K562 (cell line): ENCODE measurements at regions not wholly inside any gene's neighbourhood (a gene's known extent, or its start where the extent isn't known, plus 50 kb on each side); places are given as distances from the start of the nearest gene placed in this dataset.

Source experiments
- ATAC-seq: fragments of 200-7000 bp; cut with Tn5 transposase; 3 replicates; pipeline ENCODE4 v1.9.1; 2020; ENCODE audit warnings: moderate library complexity
- BruUV-seq: library from RNA; stranded (reverse); fragments of 400-500 nt; replicated peaks from 2 replicates; lab custom pipeline; 2021; lab: Mats Ljungman, UMichigan
- CTCF ChIA-PET: fragments of 300-600 bp; formaldehyde crosslinking; extraction: SDS; loops from one replicate; lab custom pipeline; 2021; ENCODE audit warnings: low intra/inter-chr PET ratio; lab: Yijun Ruan, JAX
- POLR2A ChIA-PET: fragments of 300-600, 350-650 bp; sonication (Branson Sonifier 250); formaldehyde crosslinking; extraction: SDS; loops from one replicate; lab custom pipeline; 2021; ENCODE audit warnings: antibody characterized with exemption, inconsistent platforms; lab: Yijun Ruan, JAX
- DNase-seq, 4 experiments: peaks; one replicate each; pipeline versions ENCODE4 v3.0.0 to v3.0.0-alpha.2; 2011 to 2018; ENCODE audit warnings: low spot score in 3 of 4, mixed read lengths in 3 of 4; ENCODE audit errors: extremely low read depth in 1 of 4
- FAIRE-seq: peaks from 2 replicates; lab custom pipeline; 2011; peaks lifted over from hg19 to GRCh38; lab: Jason Lieb, UNC
- H2AFZ ChIP-seq: 2 replicates; pipeline ENCODE4 v1.6.0; 2011; ENCODE audit warnings: low read depth, low read length, control low read depth, inconsistent platforms
- H3K27ac ChIP-seq: fragments of 200-600 bp; 3 replicates; pipeline ENCODE4 v1.8.0; 2011; ENCODE audit warnings: low read depth, mild to moderate bottlenecking, control low read depth, inconsistent platforms, low read length, moderate library complexity, mixed read lengths; ENCODE audit errors: extremely low read depth
- H3K27me3 ChIP-seq, 2 experiments: fragments of 300-600 bp in 1 of 2; 2 replicates in 1 of 2; 3 replicates in 1 of 2; pipeline versions ENCODE4 v1.6.0 to v1.8.0; 2011; ENCODE audit warnings: inconsistent platforms in 2 of 2, low read length in 2 of 2, mild to moderate bottlenecking in 1 of 2, mixed read lengths in 1 of 2, moderate library complexity in 1 of 2; ENCODE audit not compliant: control insufficient read depth in 2 of 2, insufficient read depth in 2 of 2
- H3K36me3 ChIP-seq: fragments of 300-600 bp; 3 replicates; pipeline ENCODE4 v1.8.0; 2011; ENCODE audit warnings: mild to moderate bottlenecking, low read length, inconsistent platforms; ENCODE audit not compliant: control insufficient read depth, insufficient read depth
- H3K4me1 ChIP-seq, 2 experiments: fragments of 200-600 bp in 1 of 2; replicated peaks in 1 of 2; 2 replicates in 1 of 2; 3 replicates in 1 of 2; pipeline versions ENCODE4 v1.5.1 to v1.8.0; 2011; ENCODE audit warnings: inconsistent platforms in 2 of 2, low read length in 2 of 2, mild to moderate bottlenecking in 1 of 2, mixed read lengths in 1 of 2, moderate library complexity in 1 of 2; ENCODE audit not compliant: control insufficient read depth in 2 of 2, insufficient read depth in 2 of 2
- H3K4me2 ChIP-seq: 2 replicates; pipeline ENCODE4 v1.6.1; 2011; ENCODE audit warnings: low read length, control low read depth, inconsistent platforms, mixed read lengths; ENCODE audit not compliant: insufficient read depth
- H3K4me3 ChIP-seq: fragments of 200-600 bp; sonication (generic), shearing (Covaris generic); 2 replicates; pipeline ENCODE4 v1.5.1; 2016; ENCODE audit warnings: control low read depth, inconsistent platforms
- H3K79me2 ChIP-seq: fragments of 200-600 bp; 3 replicates; pipeline ENCODE4 v1.8.0; 2011; ENCODE audit warnings: low read length, inconsistent platforms; ENCODE audit not compliant: control insufficient read depth, insufficient read depth
- H3K9ac ChIP-seq, 2 experiments: 2 replicates each; pipeline versions ENCODE4 v1.6.0 to v1.6.1; 2011; ENCODE audit warnings: low read depth in 2 of 2, low read length in 2 of 2, control low read depth in 1 of 2, inconsistent platforms in 1 of 2, mild to moderate bottlenecking in 1 of 2, mixed read lengths in 1 of 2; ENCODE audit not compliant: insufficient read depth in 1 of 2
- H3K9me1 ChIP-seq: one replicate; pipeline ENCODE4 v1.6.0; 2011; ENCODE audit warnings: inconsistent platforms, mild to moderate bottlenecking, low read length, moderate library complexity; ENCODE audit not compliant: control insufficient read depth, insufficient read depth
- H3K9me3 ChIP-seq: replicated peaks from 2 replicates; pipeline ENCODE4 v1.5.1; 2011; ENCODE audit warnings: low read depth, low read length, inconsistent platforms; ENCODE audit not compliant: control insufficient read depth, insufficient read depth
- H4K20me1 ChIP-seq: replicated peaks from 2 replicates; pipeline ENCODE4 v1.6.1; 2011; ENCODE audit warnings: low read length, inconsistent platforms, mixed read lengths; ENCODE audit not compliant: control insufficient read depth, insufficient read depth
- ATF1 ChIP-seq, 2 experiments: fragments of 450-650 bp in 1 of 2; IDR thresholded peaks; 2 replicates each; pipeline ENCODE4 v1.6.1; 2016; ENCODE audit warnings: missing compliant biosample characterization in 1 of 2, missing genetic modification characterization in 1 of 2
- BRD4 ChIP-seq: fragments of 200-600 bp; sonication (generic); IDR thresholded peaks from 2 replicates; pipeline ENCODE4 v1.6.1; 2017; ENCODE audit warnings: inconsistent platforms
- IRF2 ChIP-seq: sonication (generic); formaldehyde crosslinking; IDR thresholded peaks from 2 replicates; pipeline ENCODE4 v1.8.1; 2022; ENCODE audit warnings: mild to moderate bottlenecking, missing genetic modification reagents
- PTBP1 ChIP-seq: fragments of 200-400 bp; formaldehyde crosslinking; IDR thresholded peaks from 2 replicates; pipeline ENCODE4 v1.6.1; 2017; ENCODE audit warnings: low read depth, low read length
- TCFL5 ChIP-seq: fragments of 250-450 bp; sonication (Bioruptor Pico); conservative IDR thresholded peaks from 2 replicates; pipeline ENCODE4 v1.6.1; 2021; ENCODE audit warnings: mild to moderate bottlenecking, moderate library complexity, matching md5 sums
- ZSCAN32 ChIP-seq: fragments of 450-650 bp; formaldehyde crosslinking; IDR thresholded peaks from 2 replicates; pipeline ENCODE4 v1.4.0; 2020; ENCODE audit warnings: mild to moderate bottlenecking, moderate library complexity
- WGBS: fragments of 100-300 bp; shearing (Covaris generic); methylation state at CpG from one replicate; pipeline ENCODE4 v1.1.6; 2016; ENCODE audit warnings: low coverage, mixed read lengths; ENCODE audit not compliant: insufficient coverage; ENCODE audit errors: missing lambda C conversion rate; 5-methylcytosine and 5-hydroxymethylcytosine counted together
- in situ Hi-C: fragments of 300-500 bp; cut with MboI; formaldehyde crosslinking; loops from 4 replicates; pipeline ENCODE4 v1.15.0; 2018; ENCODE audit warnings: inconsistent platforms, mixed read lengths
- intact Hi-C: fragments of 100-400 bp; cut with micrococcal nuclease; formaldehyde crosslinking; loops from 2 replicates; pipeline ENCODE4 v1.14.2; 2022
- TF ChIP-seq, protein P1 (sequence below): fragments of 450-650 bp; IDR thresholded peaks from 2 replicates; pipeline ENCODE4 v1.6.1; 2017; ENCODE audit warnings: mild to moderate bottlenecking, moderate library complexity
- TF ChIP-seq, protein P2 (sequence below), 2 experiments: fragments of 450-650 bp; IDR thresholded peaks; 2 replicates each; pipeline ENCODE4 v1.6.1; 2016
- TF ChIP-seq, protein P3 (sequence below), 2 experiments: fragments of 250-450 bp in 1 of 2; fragments of 450-650 bp in 1 of 2; sonication (Bioruptor Pico) in 1 of 2; IDR thresholded peaks; 2 replicates each; pipeline versions ENCODE4 v1.6.1 to v1.8.0; 2016 to 2021; ENCODE audit warnings: mild to moderate bottlenecking in 2 of 2, moderate library complexity in 2 of 2, missing compliant biosample characterization in 1 of 2, missing genetic modification characterization in 1 of 2

DNA sequence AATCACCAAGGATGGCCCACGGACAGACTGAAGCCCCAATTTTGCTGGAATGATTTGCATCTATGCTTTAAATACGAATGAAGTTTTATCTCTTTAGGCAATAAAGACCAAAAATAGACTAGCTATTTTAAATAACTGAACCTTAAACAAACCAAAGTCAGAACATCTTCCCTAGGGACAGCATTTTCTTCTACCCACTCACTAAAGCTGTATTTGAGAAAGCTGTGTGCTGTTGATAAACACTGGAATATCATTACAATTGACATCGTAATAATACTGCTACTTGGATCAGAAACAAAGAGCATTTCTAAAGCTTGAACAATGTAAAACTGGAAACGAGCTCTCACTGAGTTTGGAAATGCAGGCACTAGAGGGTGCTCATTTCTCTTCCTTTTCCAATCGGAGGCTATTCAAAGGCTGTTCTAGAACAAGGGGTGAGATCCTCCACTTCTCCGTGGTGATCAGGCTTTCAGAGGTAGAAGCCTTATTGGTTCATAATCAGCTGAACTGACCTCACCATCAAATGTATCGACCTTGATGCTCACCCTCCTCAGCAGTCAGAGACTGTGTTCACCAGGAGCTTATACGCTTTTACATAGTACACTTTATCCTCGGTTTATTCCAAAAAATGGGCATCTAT is 225.3 kb upstream of the PRSS1 start:
- no peak for FAIRE-seq
- BruUV-seq = no TSS peak
- H4K20me1 ChIP-seq = no peaks in the 10 kb centered on the region
- no peak overlapping the region for H3K4me2 ChIP-seq
- H3K9me1 ChIP-seq = no peaks in the 10 kb centered on the region
- intact Hi-C loops = no loop called here
- H3K4me3 ChIP-seq = no peak overlapping the region
- H3K36me3 ChIP-seq = no peaks in the 10 kb centered on the region
- TF ChIP-seq PTBP1 (no peak), IRF2 (CRISPR knock-in tag) (no peak), ATF1 (CRISPR knock-in tag; IDR thresholded peaks at IDR 0.05) (no peak), ATF1 (tag; IDR thresholded peaks at IDR 0.05) (no peak), BRD4 (no peak), TCFL5 (CRISPR knock-in tag) (no peak), ZSCAN32 (CRISPR knock-in tag) (no peak)
- TF ChIP-seq, protein P1, sequence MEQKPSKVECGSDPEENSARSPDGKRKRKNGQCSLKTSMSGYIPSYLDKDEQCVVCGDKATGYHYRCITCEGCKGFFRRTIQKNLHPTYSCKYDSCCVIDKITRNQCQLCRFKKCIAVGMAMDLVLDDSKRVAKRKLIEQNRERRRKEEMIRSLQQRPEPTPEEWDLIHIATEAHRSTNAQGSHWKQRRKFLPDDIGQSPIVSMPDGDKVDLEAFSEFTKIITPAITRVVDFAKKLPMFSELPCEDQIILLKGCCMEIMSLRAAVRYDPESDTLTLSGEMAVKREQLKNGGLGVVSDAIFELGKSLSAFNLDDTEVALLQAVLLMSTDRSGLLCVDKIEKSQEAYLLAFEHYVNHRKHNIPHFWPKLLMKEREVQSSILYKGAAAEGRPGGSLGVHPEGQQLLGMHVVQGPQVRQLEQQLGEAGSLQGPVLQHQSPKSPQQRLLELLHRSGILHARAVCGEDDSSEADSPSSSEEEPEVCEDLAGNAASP = no peak
- TF ChIP-seq, protein P2, sequence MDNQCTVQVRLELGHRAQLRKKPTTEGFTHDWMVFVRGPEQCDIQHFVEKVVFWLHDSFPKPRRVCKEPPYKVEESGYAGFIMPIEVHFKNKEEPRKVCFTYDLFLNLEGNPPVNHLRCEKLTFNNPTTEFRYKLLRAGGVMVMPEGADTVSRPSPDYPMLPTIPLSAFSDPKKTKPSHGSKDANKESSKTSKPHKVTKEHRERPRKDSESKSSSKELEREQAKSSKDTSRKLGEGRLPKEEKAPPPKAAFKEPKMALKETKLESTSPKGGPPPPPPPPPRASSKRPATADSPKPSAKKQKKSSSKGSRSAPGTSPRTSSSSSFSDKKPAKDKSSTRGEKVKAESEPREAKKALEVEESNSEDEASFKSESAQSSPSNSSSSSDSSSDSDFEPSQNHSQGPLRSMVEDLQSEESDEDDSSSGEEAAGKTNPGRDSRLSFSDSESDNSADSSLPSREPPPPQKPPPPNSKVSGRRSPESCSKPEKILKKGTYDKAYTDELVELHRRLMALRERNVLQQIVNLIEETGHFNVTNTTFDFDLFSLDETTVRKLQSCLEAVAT (IDR thresholded peaks at IDR 0.05) = no peak
- TF ChIP-seq, protein P3, sequence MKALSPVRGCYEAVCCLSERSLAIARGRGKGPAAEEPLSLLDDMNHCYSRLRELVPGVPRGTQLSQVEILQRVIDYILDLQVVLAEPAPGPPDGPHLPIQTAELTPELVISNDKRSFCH (CRISPR knock-in tag; IDR thresholded peaks at IDR 0.05) = no peak
- TF ChIP-seq, protein P3 (tag; IDR thresholded peaks at IDR 0.05) = no peak
- H3K9me3 ChIP-seq = no peaks in the 10 kb centered on the region
- no peak overlapping the region for H3K9ac ChIP-seq
- CTCF ChIA-PET = no interaction called here
- H2AFZ ChIP-seq = no peak overlapping the region
- in situ Hi-C loops = no loop called here
- no peaks in the 10 kb centered on the region for H3K79me2 ChIP-seq
- WGBS = 0% methylated on average over 9 of the region's 9 CpGs
- ATAC-seq = no peak
- H3K27me3 ChIP-seq = peaks cover 5 to 7% of the 10 kb centered on the region in 2 experiments; a peak in 4 of 5 replicates
- DNase-seq = no peak
- no peak overlapping the region for H3K27ac ChIP-seq
- POLR2A ChIA-PET = no interaction called here
- H3K4me1 ChIP-seq = no peaks in the 10 kb centered on the region
